PC-3 (cell line): ENCODE measurements at regions not wholly inside any gene's neighbourhood (a gene's known extent, or its start where the extent isn't known, plus 50 kb on each side); places are given as distances from the start of the nearest gene placed in this dataset.

Source experiments
- ATAC-seq: fragments of 200-7000 bp; cut with Tn5 transposase; 2 replicates; pipeline ENCODE4 v1.9.1; 2020; ENCODE audit warnings: mild to moderate bottlenecking, moderate library complexity
- BruUV-seq: library from RNA; stranded (reverse); fragments of 400-500 nt; replicated peaks from 2 replicates; lab custom pipeline; 2021; lab: Mats Ljungman, UMichigan
- CTCF ChIA-PET: fragments of 300-600 bp; sonication (Branson Sonifier 250); formaldehyde crosslinking; loops from one replicate; lab custom pipeline; 2022; ENCODE audit warnings: antibody characterized with exemption; lab: Charles Lee
- POLR2A ChIA-PET: fragments of 300-600 bp; sonication (Branson Sonifier 250); formaldehyde crosslinking; loops from one replicate; lab custom pipeline; 2022; ENCODE audit warnings: antibody characterized with exemption; ENCODE audit not compliant: unreplicated experiment; lab: Charles Lee
- DNase-seq: peaks from one replicate; pipeline ENCODE4 v3.0.0-alpha.2; 2015
- H2AFZ ChIP-seq: fragments of 300-600 bp; sonication (generic); 2 replicates; pipeline ENCODE4 v1.6.0; 2016; ENCODE audit warnings: antibody characterized with exemption, low read length
- H3F3A ChIP-seq: fragments of 300-600 bp; sonication (generic); one replicate; pipeline ENCODE4 v1.6.0; 2017; ENCODE audit warnings: antibody characterized with exemption, low read length, control low read depth, mild to moderate bottlenecking; ENCODE audit not compliant: unreplicated experiment
- H3K27ac ChIP-seq: fragments of 300-600 bp; sonication (generic); 2 replicates; pipeline ENCODE4 v1.5.1; 2016; ENCODE audit warnings: mild to moderate bottlenecking, low read length
- H3K27me3 ChIP-seq: fragments of 300-600 bp; sonication (generic); 2 replicates; pipeline ENCODE4 v1.6.1; 2016; ENCODE audit warnings: low read length, mixed read lengths
- H3K36me3 ChIP-seq: fragments of 300-600 bp; sonication (generic); 2 replicates; pipeline ENCODE4 v1.6.1; 2016; ENCODE audit warnings: low read depth, mixed run types, low read length, mixed read lengths
- H3K4me1 ChIP-seq: fragments of 300-600 bp; sonication (generic); 2 replicates; pipeline ENCODE4 v1.5.1; 2016; ENCODE audit warnings: low read length; ENCODE audit not compliant: insufficient read depth
- H3K4me2 ChIP-seq: fragments of 300-600 bp; sonication (generic); 2 replicates; pipeline ENCODE4 v1.6.0; 2016; ENCODE audit warnings: low read length
- H3K4me3 ChIP-seq: fragments of 300-600 bp; sonication (generic); 2 replicates; pipeline ENCODE4 v1.5.1; 2016; ENCODE audit warnings: mild to moderate bottlenecking, low read length, mixed read lengths
- H3K79me2 ChIP-seq: fragments of 300-600 bp; sonication (generic); 2 replicates; pipeline ENCODE4 v1.6.1; 2017; ENCODE audit warnings: low read length, mixed read lengths
- H3K9ac ChIP-seq: fragments of 300-600 bp; sonication (generic); 2 replicates; pipeline ENCODE4 v1.6.0; 2016; ENCODE audit warnings: mild to moderate bottlenecking, low read length
- H3K9me2 ChIP-seq: fragments of 300-600 bp; sonication (generic); replicated peaks from 2 replicates; pipeline ENCODE4 v1.6.1; 2016; ENCODE audit warnings: mixed run types, low read length, mixed read lengths
- H3K9me3 ChIP-seq: fragments of 300-600 bp; sonication (generic); 2 replicates; pipeline ENCODE4 v1.6.1; 2016; ENCODE audit warnings: low read length, mixed read lengths
- H4K20me1 ChIP-seq: fragments of 300-600 bp; sonication (generic); 2 replicates; pipeline ENCODE4 v1.6.1; 2016; ENCODE audit warnings: low read length, mixed read lengths
- CTCF ChIP-seq: fragments of 300-600 bp; sonication (generic); conservative IDR thresholded peaks from 2 replicates; pipeline ENCODE4 v1.5.1; 2017; ENCODE audit warnings: antibody characterized with exemption, low read depth, mild to moderate bottlenecking, low read length
- EZH2 ChIP-seq: fragments of 300-600 bp; sonication (generic); IDR thresholded peaks from one replicate; pipeline ENCODE4 v1.6.1; 2017; ENCODE audit warnings: antibody characterized with exemption, mild to moderate bottlenecking, low read length; ENCODE audit not compliant: unreplicated experiment
- EZH2phosphoT487 ChIP-seq: fragments of 300-600 bp; sonication (generic); IDR thresholded peaks from 2 replicates; pipeline ENCODE4 v1.6.1; 2018; ENCODE audit warnings: mild to moderate bottlenecking, antibody characterized with exemption, low read length, borderline replicate concordance
- intact Hi-C: fragments of 100-400 bp; cut with micrococcal nuclease; formaldehyde crosslinking; loops from 2 replicates; pipeline ENCODE4 v1.9.0; 2023

DNA sequence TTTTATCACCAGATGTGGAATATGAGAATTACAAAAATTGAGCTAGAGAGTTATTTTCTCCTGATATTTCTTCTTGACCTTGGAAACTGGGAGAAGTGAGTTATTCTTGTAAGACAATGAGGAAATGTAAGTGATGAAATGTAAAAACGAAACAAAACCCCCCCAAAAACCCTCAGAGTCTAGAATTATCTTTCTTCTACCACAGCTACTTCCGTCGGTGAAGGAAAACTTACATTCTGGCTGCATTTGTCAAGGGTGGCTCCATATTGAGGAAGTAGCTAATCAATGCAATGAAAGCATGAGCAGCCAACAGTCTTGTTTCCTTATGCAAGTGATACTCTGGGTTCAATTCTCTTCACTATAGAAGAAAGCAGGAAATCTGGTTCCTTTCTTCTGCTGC, 661.7 kb upstream of the CITED2 start:
- BruUV-seq = no TSS peak

DNA sequence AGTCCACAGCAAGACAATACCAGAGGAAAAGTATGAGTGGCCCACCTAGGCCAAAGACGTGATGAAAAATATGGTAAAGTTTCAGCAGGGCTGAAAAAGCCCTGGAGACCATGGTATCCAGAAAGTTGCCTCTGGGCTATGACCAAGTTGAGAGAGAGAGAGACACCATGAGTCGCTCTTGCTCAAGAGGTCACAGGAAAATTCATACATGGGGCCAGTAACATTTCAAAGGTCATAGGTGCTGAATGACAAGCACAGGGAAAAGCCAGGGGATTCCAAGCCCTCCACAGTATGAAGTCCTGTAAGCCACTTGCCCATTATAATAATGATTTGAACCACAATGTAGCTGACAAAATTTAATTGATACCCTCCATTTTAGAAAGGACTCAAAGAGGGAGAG, 657.7 kb upstream of the CITED2 start:
- Histone ChIP-seq H3K4me2 (no peak overlapping the region), H3K9me3 (no peaks in the 10 kb centered on the region), H3K36me3 (no peaks in the 10 kb centered on the region), H3K9me2 (no peaks in the 10 kb centered on the region), H3K4me1 (no peaks in the 10 kb centered on the region), H3K27me3 (no peaks in the 10 kb centered on the region), H3K79me2 (no peaks in the 10 kb centered on the region), H3K4me3 (no peak overlapping the region), H2AFZ (no peak overlapping the region), H3F3A (no peaks in the 10 kb centered on the region), H4K20me1 (no peaks in the 10 kb centered on the region), H3K27ac (no peak overlapping the region), H3K9ac (no peak overlapping the region)
- ChIA-PET CTCF (no interaction called here), POLR2A (no interaction called here)
- ATAC-seq (no peak), DNase-seq (no peak)
- intact Hi-C loops = no loop called here
- no TSS peak for BruUV-seq
- TF ChIP-seq EZH2 (no peak), CTCF (no peak), EZH2phosphoT487 (no peak)

More for the DNA sequence above, 661.7 kb upstream of the CITED2 start:
- ATAC-seq = no peak
- intact Hi-C loops = no loop called here
- Histone ChIP-seq H3K4me2 (no peak overlapping the region), H3K9me2 (no peaks in the 10 kb centered on the region), H3K27ac (no peak overlapping the region), H3K9me3 (no peaks in the 10 kb centered on the region), H3K4me3 (no peak overlapping the region), H3K9ac (no peak overlapping the region), H3K27me3 (no peaks in the 10 kb centered on the region), H4K20me1 (no peaks in the 10 kb centered on the region), H2AFZ (no peak overlapping the region), H3K4me1 (peaks cover 15% of the 10 kb centered on the region), H3K36me3 (no peaks in the 10 kb centered on the region), H3K79me2 (no peaks in the 10 kb centered on the region), H3F3A (no peaks in the 10 kb centered on the region)
- ChIA-PET POLR2A (no interaction called here), CTCF (no interaction called here)
- DNase-seq = no peak
- TF ChIP-seq EZH2 (no peak), CTCF (no peak), EZH2phosphoT487 (no peak)

DNA sequence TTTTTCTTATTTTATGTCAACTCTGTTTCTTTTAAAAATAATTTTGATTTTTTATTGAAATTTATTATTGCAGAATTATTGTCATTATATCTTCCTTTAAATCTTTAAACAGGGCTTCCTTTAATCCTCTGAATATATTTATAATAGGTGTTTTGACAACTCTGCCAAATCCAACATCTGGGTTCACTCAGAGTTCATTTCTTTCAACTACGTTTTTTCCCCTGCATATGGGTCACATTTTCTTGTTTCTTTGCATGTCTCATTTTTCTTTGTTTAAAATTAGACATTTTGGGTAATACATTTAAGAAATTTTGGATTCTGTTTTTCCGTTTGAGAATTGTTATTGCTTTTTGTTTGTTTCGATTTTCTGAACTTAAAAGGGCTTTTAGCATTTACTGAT, 655.1 kb upstream of the CITED2 start:
- DNase-seq = no peak
- TF ChIP-seq EZH2phosphoT487 (no peak), EZH2 (no peak)
- no peak overlapping the region for H3K27ac ChIP-seq
- no peaks in the 10 kb centered on the region for H3K4me1 ChIP-seq
- ChIA-PET POLR2A (no interaction called here), CTCF (no interaction called here)
- BruUV-seq = no TSS peak
- no peaks in the 10 kb centered on the region for H3K27me3 ChIP-seq
- H3F3A ChIP-seq = no peaks in the 10 kb centered on the region
- no peak overlapping the region for H3K4me2 ChIP-seq
- intact Hi-C loops = no loop called here
- H3K9ac ChIP-seq = no peak overlapping the region
- no peak for ATAC-seq
- no peak overlapping the region for H2AFZ ChIP-seq
- no peaks in the 10 kb centered on the region for H3K79me2 ChIP-seq
- H3K9me3 ChIP-seq = no peaks in the 10 kb centered on the region
- H3K4me3 ChIP-seq = no peak overlapping the region
- H4K20me1 ChIP-seq = no peaks in the 10 kb centered on the region
- H3K36me3 ChIP-seq = no peaks in the 10 kb centered on the region
- H3K9me2 ChIP-seq = no peaks in the 10 kb centered on the region
